HepG2 (cell line): ENCODE measurements at regions not wholly inside any gene's neighbourhood (a gene's known extent, or its start where the extent isn't known, plus 50 kb on each side); places are given as distances from the start of the nearest gene placed in this dataset.

Source experiments
- ATAC-seq: fragments of 200-7000 bp; cut with Tn5 transposase; 3 replicates; pipeline ENCODE4 v1.9.1; 2020; ENCODE audit warnings: mild to moderate bottlenecking, moderate library complexity
- BruUV-seq: library from RNA; stranded (reverse); fragments of 400-500 nt; replicated peaks from 2 replicates; lab custom pipeline; 2021; lab: Mats Ljungman, UMichigan
- CTCF ChIA-PET: fragments of 300-600 bp; formaldehyde crosslinking; extraction: SDS; loops from one replicate; lab custom pipeline; 2021; ENCODE audit warnings: low total read pairs, inconsistent platforms, low intra/inter-chr PET ratio; lab: Yijun Ruan, JAX
- POLR2A ChIA-PET: fragments of 350-600 bp; sonication (Branson Sonifier 250); formaldehyde crosslinking; loops from one replicate; lab custom pipeline; 2020; ENCODE audit warnings: antibody characterized with exemption, inconsistent platforms; lab: Yijun Ruan, JAX
- DNase-seq: peaks from one replicate; pipeline ENCODE4 v3.0.0-alpha.2; 2015; ENCODE audit warnings: low spot score
- FAIRE-seq: peaks from 3 replicates; lab custom pipeline; 2011; peaks lifted over from hg19 to GRCh38; lab: Jason Lieb, UNC
- H2AFZ ChIP-seq: one replicate; pipeline ENCODE4 v1.6.1; 2011; ENCODE audit warnings: low read length, inconsistent platforms
- H3K27ac ChIP-seq: fragments of 300-600 bp; 3 replicates; pipeline ENCODE4 v1.8.0; 2011; ENCODE audit warnings: mixed run types, mild to moderate bottlenecking, mixed read lengths, low read length, inconsistent platforms; ENCODE audit not compliant: insufficient read depth; ENCODE audit errors: extremely low read length
- H3K27me3 ChIP-seq, 2 experiments: fragments of 200-600 bp in 1 of 2; 2 replicates in 1 of 2; 3 replicates in 1 of 2; pipeline versions ENCODE4 v1.6.0 to v1.8.0; 2011; ENCODE audit warnings: low read length in 2 of 2, mild to moderate bottlenecking in 2 of 2, moderate library complexity in 2 of 2, inconsistent platforms in 1 of 2; ENCODE audit not compliant: insufficient read depth in 2 of 2, control insufficient read depth in 1 of 2
- H3K36me3 ChIP-seq, 2 experiments: fragments of 200-600 bp in 1 of 2; replicated peaks in 1 of 2; 2 replicates in 1 of 2; 3 replicates in 1 of 2; pipeline versions ENCODE4 v1.5.1 to v1.8.0; 2011; ENCODE audit warnings: low read length in 2 of 2, inconsistent platforms in 1 of 2; ENCODE audit not compliant: insufficient read depth in 2 of 2, control insufficient read depth in 1 of 2
- H3K4me1 ChIP-seq: 2 replicates; pipeline ENCODE4 v1.5.1; 2012; ENCODE audit warnings: low read length, inconsistent platforms; ENCODE audit not compliant: insufficient read depth
- H3K4me2 ChIP-seq: 2 replicates; pipeline ENCODE4 v1.6.0; 2011; ENCODE audit warnings: low read depth, low read length, inconsistent platforms
- H3K4me3 ChIP-seq, 3 experiments: fragments of 200-600 bp in 1 of 3; sonication (generic), shearing (Covaris generic) in 1 of 3; replicated peaks in 1 of 3; 2 replicates each; pipeline ENCODE4 v1.5.1; 2011 to 2016; ENCODE audit warnings: low read length in 3 of 3, inconsistent platforms in 2 of 3, low read depth in 2 of 3, mild to moderate bottlenecking in 2 of 3, control low read depth in 1 of 3, mixed read lengths in 1 of 3; ENCODE audit not compliant: insufficient read depth in 1 of 3
- H3K79me2 ChIP-seq: one replicate; pipeline ENCODE4 v1.6.1; 2011; ENCODE audit warnings: low read length, inconsistent platforms; ENCODE audit not compliant: insufficient read depth
- H3K9ac ChIP-seq: 2 replicates; pipeline ENCODE4 v1.6.0; 2011; ENCODE audit warnings: mild to moderate bottlenecking, low read depth, low read length, inconsistent platforms; ENCODE audit not compliant: insufficient read depth
- H3K9me3 ChIP-seq: 2 replicates; pipeline ENCODE4 v1.5.1; 2012; ENCODE audit warnings: mild to moderate bottlenecking, low read length
- H4K20me1 ChIP-seq: 2 replicates; pipeline ENCODE4 v1.6.0; 2011; ENCODE audit warnings: inconsistent platforms, mild to moderate bottlenecking, low read length, moderate library complexity; ENCODE audit not compliant: insufficient read depth
- ARHGAP35 ChIP-seq: sonication (generic); formaldehyde crosslinking; IDR thresholded peaks from 2 replicates; pipeline ENCODE4 v1.9.0; 2022; ENCODE audit warnings: mild to moderate bottlenecking, inconsistent platforms, moderate library complexity, missing genetic modification reagents, borderline replicate concordance
- ATF3 ChIP-seq: sonication (generic); formaldehyde crosslinking; IDR thresholded peaks from 2 replicates; pipeline ENCODE4 v1.4.0; 2020; ENCODE audit warnings: missing genetic modification reagents
- CHCHD3 ChIP-seq: sonication (generic); formaldehyde crosslinking; IDR thresholded peaks from 2 replicates; pipeline ENCODE4 v1.8.0; 2022; ENCODE audit warnings: mild to moderate bottlenecking, missing genetic modification reagents, moderate library complexity
- HIVEP1 ChIP-seq: sonication (generic); formaldehyde crosslinking; IDR thresholded peaks from 2 replicates; pipeline ENCODE4 v1.4.0; 2020; ENCODE audit warnings: mild to moderate bottlenecking, missing genetic modification reagents
- IKZF4 ChIP-seq: sonication (generic); formaldehyde crosslinking; IDR thresholded peaks from 2 replicates; pipeline ENCODE4 v1.5.1; 2020; ENCODE audit warnings: borderline replicate concordance, mild to moderate bottlenecking, low read depth, missing genetic modification reagents; ENCODE audit errors: not compliant biosample characterization
- MIER2 ChIP-seq: IDR thresholded peaks from 2 replicates; pipeline ENCODE4 v1.6.1; 2016; ENCODE audit warnings: missing biosample characterization, missing genetic modification reagents
- MTF1 ChIP-seq: sonication (generic); formaldehyde crosslinking; IDR thresholded peaks from 2 replicates; pipeline ENCODE4 v1.5.0; 2020; ENCODE audit warnings: missing genetic modification reagents
- NFE2 ChIP-seq: sonication (generic); formaldehyde crosslinking; IDR thresholded peaks from 2 replicates; pipeline ENCODE4 v1.4.0; 2020; ENCODE audit warnings: missing genetic modification reagents
- RFXANK ChIP-seq: IDR thresholded peaks from 2 replicates; pipeline ENCODE4 v1.6.1; 2016
- RFXAP ChIP-seq: sonication (generic); formaldehyde crosslinking; IDR thresholded peaks from 2 replicates; pipeline ENCODE4 v1.4.0; 2020; ENCODE audit warnings: missing genetic modification reagents, borderline replicate concordance
- SNAPC2 ChIP-seq: sonication (generic); formaldehyde crosslinking; IDR thresholded peaks from 2 replicates; pipeline ENCODE4 v1.8.1; 2022; ENCODE audit warnings: mild to moderate bottlenecking, missing genetic modification reagents
- STAG1 ChIP-seq: sonication (generic); formaldehyde crosslinking; IDR thresholded peaks from 2 replicates; pipeline ENCODE4 v1.4.0; 2020; ENCODE audit warnings: missing genetic modification reagents
- ZBTB1 ChIP-seq: sonication (generic); formaldehyde crosslinking; IDR thresholded peaks from 2 replicates; pipeline ENCODE4 v1.4.0; 2020; ENCODE audit warnings: missing genetic modification reagents, borderline replicate concordance
- ZNF350 ChIP-seq: sonication (generic); formaldehyde crosslinking; IDR thresholded peaks from 2 replicates; pipeline ENCODE4 v1.4.0; 2020; ENCODE audit warnings: mild to moderate bottlenecking, low read depth, missing genetic modification reagents, borderline replicate concordance
- ZNF720 ChIP-seq: sonication (generic); formaldehyde crosslinking; IDR thresholded peaks from 2 replicates; pipeline ENCODE4 v1.4.0; 2020; ENCODE audit warnings: missing genetic modification reagents
- whole genome bisulfite sequencing: methylation state at CpG from one replicate; pipeline ENCODE4 v1.1.6; 2017; ENCODE audit warnings: low lambda C conversion rate; 5-methylcytosine and 5-hydroxymethylcytosine counted together
- in situ Hi-C: cut with HindIII; loops from 2 replicates; pipeline ENCODE4 v1.10.0; 2017; ENCODE audit warnings: low pct_unique_long_range_greater_than_20kb; ENCODE audit not compliant: extremely low pct_ligation_motif_present
- intact Hi-C: fragments of 100-400 bp; cut with micrococcal nuclease; formaldehyde crosslinking; loops from one replicate; pipeline ENCODE4 v1.10.0; 2022; ENCODE audit not compliant: unreplicated experiment
- TF ChIP-seq, protein P1 (sequence below): sonication (generic); formaldehyde crosslinking; IDR thresholded peaks from 2 replicates; pipeline ENCODE4 v1.8.1; 2023; ENCODE audit warnings: mild to moderate bottlenecking, missing genetic modification reagents, borderline replicate concordance
- TF ChIP-seq, protein P2 (sequence below): sonication (generic); formaldehyde crosslinking; IDR thresholded peaks from 2 replicates; pipeline ENCODE4 v1.5.0; 2020; ENCODE audit warnings: mild to moderate bottlenecking, missing genetic modification reagents
- TF ChIP-seq, protein P3 (sequence below): sonication (generic); formaldehyde crosslinking; conservative IDR thresholded peaks from 2 replicates; pipeline ENCODE4 v1.4.0; 2020; ENCODE audit warnings: missing genetic modification reagents
- TF ChIP-seq, protein P4 (sequence below): sonication (generic); formaldehyde crosslinking; IDR thresholded peaks from 2 replicates; pipeline ENCODE4 v1.5.0; 2020; ENCODE audit warnings: mild to moderate bottlenecking, missing genetic modification reagents, borderline replicate concordance

DNA sequence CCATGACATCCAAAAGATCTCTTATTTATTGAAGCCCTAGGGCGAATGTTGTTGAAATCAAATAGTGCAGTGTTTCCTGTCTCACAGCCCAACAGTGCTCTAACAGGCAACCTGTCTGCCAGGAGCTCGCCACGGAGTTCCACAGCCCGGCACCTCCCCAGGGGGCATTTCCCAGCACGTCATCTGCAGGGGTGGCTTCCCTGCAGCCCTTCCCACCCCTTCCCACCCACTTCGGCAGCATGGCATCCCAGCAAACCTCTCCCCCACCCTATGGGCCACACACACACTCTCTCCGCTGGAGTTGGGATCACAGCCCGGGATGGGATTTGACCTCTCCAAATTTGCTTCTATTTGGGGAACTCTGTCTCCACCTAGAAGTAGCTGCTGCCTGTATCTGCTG, 62.7 kb upstream of the C14orf180 start:
- Histone ChIP-seq H3K27me3 (peaks cover 1 to 2% of the 10 kb centered on the region in 2 experiments; a peak in 4 of 5 replicates), H3K4me1 (no peaks in the 10 kb centered on the region), H3K79me2 (no peaks in the 10 kb centered on the region), H3K4me3 (no peak overlapping the region), H3K36me3 (no peaks in the 10 kb centered on the region), H3K27ac (no peak overlapping the region), H4K20me1 (no peaks in the 10 kb centered on the region), H3K4me2 (no peak overlapping the region), H3K9me3 (no peaks in the 10 kb centered on the region), H2AFZ (no peak overlapping the region), H3K9ac (no peak overlapping the region)
- CTCF ChIA-PET = no interaction called here
- in situ Hi-C loops = no loop called here
- DNase-seq = no peak
- POLR2A ChIA-PET = no interaction called here
- no peak for FAIRE-seq
- no peak for ATAC-seq
- WGBS = 26% methylated on average over 8 of the region's 8 CpGs
- intact Hi-C loops = no loop called here
- BruUV-seq = no TSS peak
- TF ChIP-seq SNAPC2 (CRISPR knock-in tag) (no peak), STAG1 (CRISPR knock-in tag) (no peak), MTF1 (CRISPR knock-in tag) (no peak), RFXAP (no peak), ZNF350 (CRISPR knock-in tag) (no peak), HIVEP1 (CRISPR knock-in tag) (no peak), RFXANK (CRISPR knock-in tag) (no peak), MIER2 (CRISPR knock-in tag) (no peak), ARHGAP35 (no peak), ZNF720 (CRISPR knock-in tag) (no peak), ATF3 (no peak), NFE2 (no peak), CHCHD3 (CRISPR knock-in tag) (no peak), IKZF4 (CRISPR knock-in tag) (no peak), ZBTB1 (no peak)
- TF ChIP-seq, protein P1, sequence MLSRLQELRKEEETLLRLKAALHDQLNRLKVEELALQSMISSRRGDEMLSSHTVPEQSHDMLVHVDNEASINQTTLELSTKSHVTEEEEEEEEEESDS (CRISPR knock-in tag) = no peak
- TF ChIP-seq, protein P2, sequence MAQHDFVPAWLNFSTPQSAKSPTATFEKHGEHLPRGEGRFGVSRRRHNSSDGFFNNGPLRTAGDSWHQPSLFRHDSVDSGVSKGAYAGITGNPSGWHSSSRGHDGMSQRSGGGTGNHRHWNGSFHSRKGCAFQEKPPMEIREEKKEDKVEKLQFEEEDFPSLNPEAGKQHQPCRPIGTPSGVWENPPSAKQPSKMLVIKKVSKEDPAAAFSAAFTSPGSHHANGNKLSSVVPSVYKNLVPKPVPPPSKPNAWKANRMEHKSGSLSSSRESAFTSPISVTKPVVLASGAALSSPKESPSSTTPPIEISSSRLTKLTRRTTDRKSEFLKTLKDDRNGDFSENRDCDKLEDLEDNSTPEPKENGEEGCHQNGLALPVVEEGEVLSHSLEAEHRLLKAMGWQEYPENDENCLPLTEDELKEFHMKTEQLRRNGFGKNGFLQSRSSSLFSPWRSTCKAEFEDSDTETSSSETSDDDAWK (CRISPR knock-in tag) = no peak
- TF ChIP-seq, protein P3, sequence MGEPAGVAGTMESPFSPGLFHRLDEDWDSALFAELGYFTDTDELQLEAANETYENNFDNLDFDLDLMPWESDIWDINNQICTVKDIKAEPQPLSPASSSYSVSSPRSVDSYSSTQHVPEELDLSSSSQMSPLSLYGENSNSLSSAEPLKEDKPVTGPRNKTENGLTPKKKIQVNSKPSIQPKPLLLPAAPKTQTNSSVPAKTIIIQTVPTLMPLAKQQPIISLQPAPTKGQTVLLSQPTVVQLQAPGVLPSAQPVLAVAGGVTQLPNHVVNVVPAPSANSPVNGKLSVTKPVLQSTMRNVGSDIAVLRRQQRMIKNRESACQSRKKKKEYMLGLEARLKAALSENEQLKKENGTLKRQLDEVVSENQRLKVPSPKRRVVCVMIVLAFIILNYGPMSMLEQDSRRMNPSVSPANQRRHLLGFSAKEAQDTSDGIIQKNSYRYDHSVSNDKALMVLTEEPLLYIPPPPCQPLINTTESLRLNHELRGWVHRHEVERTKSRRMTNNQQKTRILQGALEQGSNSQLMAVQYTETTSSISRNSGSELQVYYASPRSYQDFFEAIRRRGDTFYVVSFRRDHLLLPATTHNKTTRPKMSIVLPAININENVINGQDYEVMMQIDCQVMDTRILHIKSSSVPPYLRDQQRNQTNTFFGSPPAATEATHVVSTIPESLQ (CRISPR knock-in tag) = no peak
- TF ChIP-seq, protein P4, sequence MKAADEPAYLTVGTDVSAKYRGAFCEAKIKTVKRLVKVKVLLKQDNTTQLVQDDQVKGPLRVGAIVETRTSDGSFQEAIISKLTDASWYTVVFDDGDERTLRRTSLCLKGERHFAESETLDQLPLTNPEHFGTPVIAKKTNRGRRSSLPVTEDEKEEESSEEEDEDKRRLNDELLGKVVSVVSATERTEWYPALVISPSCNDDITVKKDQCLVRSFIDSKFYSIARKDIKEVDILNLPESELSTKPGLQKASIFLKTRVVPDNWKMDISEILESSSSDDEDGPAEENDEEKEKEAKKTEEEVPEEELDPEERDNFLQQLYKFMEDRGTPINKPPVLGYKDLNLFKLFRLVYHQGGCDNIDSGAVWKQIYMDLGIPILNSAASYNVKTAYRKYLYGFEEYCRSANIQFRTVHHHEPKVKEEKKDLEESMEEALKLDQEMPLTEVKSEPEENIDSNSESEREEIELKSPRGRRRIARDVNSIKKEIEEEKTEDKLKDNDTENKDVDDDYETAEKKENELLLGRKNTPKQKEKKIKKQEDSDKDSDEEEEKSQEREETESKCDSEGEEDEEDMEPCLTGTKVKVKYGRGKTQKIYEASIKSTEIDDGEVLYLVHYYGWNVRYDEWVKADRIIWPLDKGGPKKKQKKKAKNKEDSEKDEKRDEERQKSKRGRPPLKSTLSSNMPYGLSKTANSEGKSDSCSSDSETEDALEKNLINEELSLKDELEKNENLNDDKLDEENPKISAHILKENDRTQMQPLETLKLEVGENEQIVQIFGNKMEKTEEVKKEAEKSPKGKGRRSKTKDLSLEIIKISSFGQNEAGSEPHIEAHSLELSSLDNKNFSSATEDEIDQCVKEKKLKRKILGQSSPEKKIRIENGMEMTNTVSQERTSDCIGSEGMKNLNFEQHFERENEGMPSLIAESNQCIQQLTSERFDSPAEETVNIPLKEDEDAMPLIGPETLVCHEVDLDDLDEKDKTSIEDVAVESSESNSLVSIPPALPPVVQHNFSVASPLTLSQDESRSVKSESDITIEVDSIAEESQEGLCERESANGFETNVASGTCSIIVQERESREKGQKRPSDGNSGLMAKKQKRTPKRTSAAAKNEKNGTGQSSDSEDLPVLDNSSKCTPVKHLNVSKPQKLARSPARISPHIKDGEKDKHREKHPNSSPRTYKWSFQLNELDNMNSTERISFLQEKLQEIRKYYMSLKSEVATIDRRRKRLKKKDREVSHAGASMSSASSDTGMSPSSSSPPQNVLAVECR = no peak
